Erythroblast (primary cell): ENCODE measurements at regions not wholly inside any gene's neighbourhood (a gene's known extent, or its start where the extent isn't known, plus 50 kb on each side); places are given as distances from the start of the nearest gene placed in this dataset.

Source experiments
- GATA1 ChIP-seq: IDR thresholded peaks from 2 replicates; pipeline ENCODE4 v1.6.1; 2011; ENCODE audit warnings: low read depth, mild to moderate bottlenecking, control low read depth, low read length, moderate library complexity
- POLR2A ChIP-seq: IDR thresholded peaks from 2 replicates; pipeline ENCODE4 v1.6.1; 2011; ENCODE audit warnings: mild to moderate bottlenecking, low read length

GRCh38 chr1:238898856-238899255 lies 487.5 kb upstream of the CHRM3 start:
- TF ChIP-seq POLR2A: no peak
- no peak for TF ChIP-seq GATA1
